Left lung (tissue), 4 donors: ENCODE measurements at regions not wholly inside any gene's neighbourhood (a gene's known extent, or its start where the extent isn't known, plus 50 kb on each side); places are given as distances from the start of the nearest gene placed in this dataset.

Experiments used
- ATAC-seq: fragments of 200-7000 bp; cut with Tn5 transposase; one replicate; pipeline ENCODE4 v1.9.1; 2020; ENCODE audit warnings: moderate library complexity
- DNase-seq, 4 donors: peaks; one replicate each; pipeline ENCODE4 v3.0.0-alpha.2; 2013 to 2020
- H3K27ac ChIP-seq, 2 donors: fragments of 200-600 bp; sonication (generic) in 1 of 2; one replicate each; pipeline versions ENCODE4 v1.5.0 to v1.8.0; 2020 to 2021
- H3K27me3 ChIP-seq, 2 donors: fragments of 200-600 bp; sonication (generic) in 1 of 2; one replicate each; pipeline versions ENCODE4 v1.5.0 to v1.8.0; 2020 to 2021
- H3K36me3 ChIP-seq, 2 donors: fragments of 200-600 bp; sonication (generic) in 1 of 2; one replicate each; pipeline versions ENCODE4 v1.5.0 to v1.8.0; 2020 to 2021
- H3K4me1 ChIP-seq, 2 donors: fragments of 200-600 bp; one replicate each; pipeline ENCODE4 v1.8.0; 2021
- H3K4me3 ChIP-seq, 2 donors: fragments of 200-600 bp; sonication (generic) in 1 of 2; one replicate each; pipeline versions ENCODE4 v1.5.0 to v1.8.0; 2020 to 2021; ENCODE audit warnings: mild to moderate bottlenecking in 1 of 2
- H3K9me3 ChIP-seq, 2 donors: fragments of 200-600 bp; sonication (generic) in 1 of 2; one replicate each; pipeline versions ENCODE4 v1.5.0 to v1.8.0; 2020 to 2021
- CTCF ChIP-seq, 2 donors: fragments of 200-600 bp; sonication (generic) in 1 of 2; IDR thresholded peaks; one replicate each; pipeline versions ENCODE4 v1.5.0 to v1.8.0; 2021; ENCODE audit warnings: antibody characterized with exemption in 2 of 2
- intact Hi-C, 2 donors: fragments of 100-400 bp; cut with DNase I; formaldehyde crosslinking; loops; one replicate each; pipeline versions ENCODE4 v1.11.2 to v1.14.2; 2022
- donor health status: DM: no; HTN: yes; CAD: no.
- donor health status: DM: no; HTN: no; CAD: no.

GRCh38 chr12:112597986-112598385, 179.2 kb downstream of the PTPN11 start:
- intact Hi-C loops: no loop called here
- peaks cover 0 to 3% of the 10 kb centered on the region in 2 donors for H3K9me3 ChIP-seq
- no peak overlapping the region for H3K4me3 ChIP-seq
- H3K36me3 ChIP-seq: no peaks in the 10 kb centered on the region
- no peaks in the 10 kb centered on the region for H3K4me1 ChIP-seq
- TF ChIP-seq CTCF (IDR thresholded peaks at IDR 0.05): no peak
- no peak for ATAC-seq
- H3K27ac ChIP-seq: no peak overlapping the region
- no peak for DNase-seq
- H3K27me3 ChIP-seq: peaks cover 0 to 25% of the 10 kb centered on the region in 2 donors

- H3K27ac ChIP-seq: no peak overlapping the region
- ATAC-seq (peak; percentile 31), DNase-seq (no peak)
- no peak overlapping the region for H3K4me3 ChIP-seq
- peaks cover 0 to 25% of the 10 kb centered on the region in 2 donors for H3K27me3 ChIP-seq
- no peaks in the 10 kb centered on the region for H3K36me3 ChIP-seq
- no peaks in the 10 kb centered on the region for H3K9me3 ChIP-seq
- H3K4me1 ChIP-seq: no peaks in the 10 kb centered on the region
- no peak for TF ChIP-seq CTCF (IDR thresholded peaks at IDR 0.05)
- intact Hi-C loops: no loop called here
Observed at GRCh38 chr12:112598626-112599025, 179.9 kb downstream of the PTPN11 start.

GRCh38 chr12:112599871-112600270, 181.1 kb downstream of the PTPN11 start:
- H3K4me3 ChIP-seq: no peak overlapping the region
- H3K36me3 ChIP-seq: no peaks in the 10 kb centered on the region
- H3K4me1 ChIP-seq: no peaks in the 10 kb centered on the region
- H3K27me3 ChIP-seq: peaks cover 0 to 25% of the 10 kb centered on the region in 2 donors
- no peak for DNase-seq
- H3K9me3 ChIP-seq: no peaks in the 10 kb centered on the region
- H3K27ac ChIP-seq: no peak overlapping the region
- intact Hi-C loops: no loop called here
- ATAC-seq: peak; percentile 85
- no peak for TF ChIP-seq CTCF (IDR thresholded peaks at IDR 0.05)

GRCh38 chr12:112602150-112602549, 183.4 kb downstream of the PTPN11 start:
- H3K9me3 ChIP-seq: no peaks in the 10 kb centered on the region
- no peaks in the 10 kb centered on the region for H3K36me3 ChIP-seq
- DNase-seq (no peak), ATAC-seq (no peak)
- H3K4me1 ChIP-seq: peaks cover under 1 to 2% of the 10 kb centered on the region in 2 donors
- no peak for TF ChIP-seq CTCF (IDR thresholded peaks at IDR 0.05)
- intact Hi-C loops: no loop called here
- no peak overlapping the region for H3K27ac ChIP-seq
- H3K27me3 ChIP-seq: peaks cover 0 to 20% of the 10 kb centered on the region in 2 donors
- H3K4me3 ChIP-seq: no peak overlapping the region

- Histone ChIP-seq H3K9me3 (no peaks in the 10 kb centered on the region), H3K27me3 (peaks cover 0 to 19% of the 10 kb centered on the region in 2 donors), H3K36me3 (no peaks in the 10 kb centered on the region), H3K4me3 (no peak overlapping the region), H3K27ac (no peak overlapping the region), H3K4me1 (peaks cover 2 to 8% of the 10 kb centered on the region in 2 donors)
- no peak for DNase-seq
- intact Hi-C loops: no loop called here
- no peak for TF ChIP-seq CTCF (IDR thresholded peaks at IDR 0.05)
- peak; percentile 75 for ATAC-seq
Observed at GRCh38 chr12:112606611-112607365, 184.8 kb upstream of the RPH3A start.
